SK-N-SH (cell line): ENCODE measurements at regions not wholly inside any gene's neighbourhood (a gene's known extent, or its start where the extent isn't known, plus 50 kb on each side); places are given as distances from the start of the nearest gene placed in this dataset.

ENCODE experiments used
- CTCF ChIA-PET: fragments of 300-600, 350-600 bp; formaldehyde crosslinking; extraction: SDS; loops from one replicate; lab custom pipeline; 2021; lab: Yijun Ruan, JAX
- POLR2A ChIA-PET: fragments of 350-600 bp; sonication (Branson Sonifier 250); formaldehyde crosslinking; extraction: SDS; loops from one replicate; lab custom pipeline; 2020; ENCODE audit warnings: antibody characterized with exemption, inconsistent platforms; lab: Yijun Ruan, JAX
- DNase-seq: peaks from one replicate; pipeline ENCODE4 v3.0.0; 2012
- H2AFZ ChIP-seq: fragments of 200-600 bp; sonication (generic); 2 replicates; pipeline ENCODE4 v1.8.1; 2016; ENCODE audit warnings: antibody characterized with exemption, mild to moderate bottlenecking, low read depth
- H3F3A ChIP-seq: fragments of 200-600 bp; sonication (generic); replicated peaks from 2 replicates; pipeline ENCODE3; 2016; ENCODE audit warnings: antibody characterized with exemption, mild to moderate bottlenecking; ENCODE audit not compliant: insufficient read depth
- H3K27ac ChIP-seq, 2 experiments: fragments of 200-500 bp in 1 of 2; fragments of 200-600 bp in 1 of 2; sonication (Bioruptor generic) in 1 of 2; sonication (generic), shearing (Covaris generic) in 1 of 2; 2 replicates each; pipeline versions ENCODE4 v1.5.1 to v1.6.1; 2014 to 2016; ENCODE audit warnings: low read depth in 2 of 2, inconsistent platforms in 1 of 2, low read length in 1 of 2, mild to moderate bottlenecking in 1 of 2, mixed read lengths in 1 of 2
- H3K27me3 ChIP-seq: fragments of 200-600 bp; sonication (generic), shearing (Covaris generic); 2 replicates; pipeline ENCODE4 v1.6.1; 2016; ENCODE audit warnings: mixed run types; ENCODE audit not compliant: insufficient read depth
- H3K36me3 ChIP-seq, 2 experiments: fragments of 200-500 bp in 1 of 2; fragments of 200-600 bp in 1 of 2; sonication (Bioruptor generic) in 1 of 2; sonication (generic) in 1 of 2; replicated peaks in 1 of 2; 2 replicates each; pipeline versions ENCODE3 to v1.5.1; 2014 to 2016; ENCODE audit warnings: low read length in 1 of 2, mild to moderate bottlenecking in 1 of 2; ENCODE audit not compliant: insufficient read depth in 2 of 2, control insufficient read depth in 1 of 2
- H3K4me1 ChIP-seq, 2 experiments: fragments of 200-500 bp in 1 of 2; fragments of 200-600 bp in 1 of 2; sonication (Bioruptor generic) in 1 of 2; sonication (generic), shearing (Covaris generic) in 1 of 2; 2 replicates each; pipeline versions ENCODE4 v1.5.1 to v1.6.1; 2014 to 2016; ENCODE audit warnings: low read depth in 1 of 2, low read length in 1 of 2, mixed run types in 1 of 2; ENCODE audit not compliant: insufficient read depth in 2 of 2, control insufficient read depth in 1 of 2
- H3K4me2 ChIP-seq: fragments of 200-600 bp; sonication (generic), shearing (Covaris generic); 2 replicates; pipeline ENCODE4 v1.6.1; 2017; ENCODE audit warnings: mixed run types
- H3K4me3 ChIP-seq, 2 experiments: fragments of 200-500 bp in 1 of 2; fragments of 200-600 bp in 1 of 2; sonication (Bioruptor generic) in 1 of 2; sonication (generic), shearing (Covaris generic) in 1 of 2; 2 replicates each; pipeline versions ENCODE4 v1.5.1 to v1.8.1; 2014 to 2016; ENCODE audit warnings: low read depth in 2 of 2, inconsistent platforms in 1 of 2, low read length in 1 of 2, mild to moderate bottlenecking in 1 of 2, mixed read lengths in 1 of 2, moderate library complexity in 1 of 2
- H3K79me2 ChIP-seq: fragments of 200-600 bp; sonication (generic); 2 replicates; pipeline ENCODE4 v1.8.1; 2017; ENCODE audit warnings: mild to moderate bottlenecking; ENCODE audit not compliant: insufficient read depth
- H3K9ac ChIP-seq: fragments of 200-600 bp; sonication (generic); 2 replicates; pipeline ENCODE4 v1.6.1; 2017; ENCODE audit warnings: mixed run types
- H3K9me2 ChIP-seq: fragments of 200-600 bp; sonication (generic); 2 replicates; pipeline ENCODE4 v1.6.1; 2017; ENCODE audit warnings: mixed run types
- H3K9me3 ChIP-seq: fragments of 200-600 bp; sonication (generic); 2 replicates; pipeline ENCODE4 v1.6.1; 2017; ENCODE audit warnings: mixed run types, mild to moderate bottlenecking, moderate library complexity
- H4K20me1 ChIP-seq: fragments of 200-600 bp; sonication (generic); 2 replicates; pipeline ENCODE4 v1.6.1; 2017; ENCODE audit warnings: mild to moderate bottlenecking, mixed run types; ENCODE audit not compliant: insufficient read depth
- CHD2 ChIP-seq: fragments of 150-350 bp; IDR thresholded peaks from 2 replicates; pipeline ENCODE4 v1.6.1; 2018; ENCODE audit warnings: low read length; ENCODE audit not compliant: partially characterized antibody
- EZH2phosphoT487 ChIP-seq: fragments of 200-600 bp; sonication (generic); IDR thresholded peaks from 2 replicates; pipeline ENCODE4 v1.6.1; 2017; ENCODE audit warnings: low read depth, mixed run types, mild to moderate bottlenecking, antibody characterized with exemption, moderate library complexity, borderline replicate concordance
- FOXM1 ChIP-seq: IDR thresholded peaks from 2 replicates; pipeline ENCODE4 v1.4.0; 2012; ENCODE audit warnings: low read depth, mild to moderate bottlenecking
- GATA2 ChIP-seq: sonication (generic); formaldehyde crosslinking; IDR thresholded peaks from 2 replicates; pipeline ENCODE4 v1.5.0; 2020; ENCODE audit warnings: mild to moderate bottlenecking, missing genetic modification reagents
- IRF3 ChIP-seq: fragments of 150-350 bp; IDR thresholded peaks from 2 replicates; pipeline ENCODE4 v1.6.1; 2016; ENCODE audit warnings: mild to moderate bottlenecking, low read depth, low read length
- MAX ChIP-seq: IDR thresholded peaks from 2 replicates; pipeline ENCODE4 v1.4.0; 2012; ENCODE audit warnings: low read depth
- MXI1 ChIP-seq: IDR thresholded peaks from 2 replicates; pipeline ENCODE4 v1.6.1; 2012; ENCODE audit warnings: mild to moderate bottlenecking, low read depth, low read length, improper control_type of control experiment
- RAD21 ChIP-seq: IDR thresholded peaks from 2 replicates; pipeline ENCODE4 v1.6.1; 2012; ENCODE audit warnings: mild to moderate bottlenecking, low read length
- RFX5 ChIP-seq: IDR thresholded peaks from 2 replicates; pipeline ENCODE4 v1.6.1; 2012; ENCODE audit warnings: mild to moderate bottlenecking, improper control_type of control experiment, low read length
- TAF1 ChIP-seq: IDR thresholded peaks from 2 replicates; pipeline ENCODE4 v1.6.1; 2012; ENCODE audit warnings: low read depth, mild to moderate bottlenecking, low read length, moderate library complexity, borderline replicate concordance
- TEAD4 ChIP-seq: IDR thresholded peaks from 2 replicates; pipeline ENCODE4 v1.4.0; 2012; ENCODE audit warnings: mild to moderate bottlenecking, borderline replicate concordance; ENCODE audit not compliant: insufficient read depth
- USF1 ChIP-seq: IDR thresholded peaks from 2 replicates; pipeline ENCODE4 v1.4.0; 2012; ENCODE audit warnings: low read depth, borderline replicate concordance
- USF2 ChIP-seq: fragments of 150-350 bp; IDR thresholded peaks from 2 replicates; pipeline ENCODE4 v1.6.1; 2017; ENCODE audit warnings: antibody characterized with exemption, low read length, low read depth, borderline replicate concordance
- WGBS: methylation state at CpG from one replicate; pipeline ENCODE4 v1.1.6; 2017; ENCODE audit warnings: low lambda C conversion rate; 5-methylcytosine and 5-hydroxymethylcytosine counted together

- H3K9me3 ChIP-seq = no peaks in the 10 kb centered on the region
- no peaks in the 10 kb centered on the region for H3K9me2 ChIP-seq
- no peaks in the 10 kb centered on the region for H3F3A ChIP-seq
- H3K27me3 ChIP-seq = peaks cover 5% of the 10 kb centered on the region; the same call in 1 of the 2 replicates
- H3K4me3 ChIP-seq = no peak overlapping the region
- no peak overlapping the region for H2AFZ ChIP-seq
- no peaks in the 10 kb centered on the region for H3K79me2 ChIP-seq
- peak; percentile 44 for DNase-seq
- no peaks in the 10 kb centered on the region for H3K4me1 ChIP-seq
- no peak overlapping the region for H3K27ac ChIP-seq
- no peak overlapping the region for H3K4me2 ChIP-seq
- ChIA-PET CTCF (no interaction called here), POLR2A (no interaction called here)
- TF ChIP-seq MAX (no peak), FOXM1 (no peak), CHD2 (no peak), TEAD4 (no peak), EZH2phosphoT487 (peak; percentile 77; the same call in 1 of the 2 replicates)
- 8% methylated on average over 90 of the region's 93 CpGs for WGBS
- no peaks in the 10 kb centered on the region for H4K20me1 ChIP-seq
- H3K36me3 ChIP-seq = no peaks in the 10 kb centered on the region
- no peak overlapping the region for H3K9ac ChIP-seq
These were observed 461.1 kb downstream of the ZNF33B start for GRCh38 chr10:42177077-42177792.

- H3K9me2 ChIP-seq = no peaks in the 10 kb centered on the region
- no peaks in the 10 kb centered on the region for H3F3A ChIP-seq
- ChIA-PET POLR2A (no interaction called here), CTCF (no interaction called here)
- H3K36me3 ChIP-seq = no peaks in the 10 kb centered on the region
- H3K9ac ChIP-seq = no peak overlapping the region
- TF ChIP-seq TAF1 = no peak
- no peak for TF ChIP-seq MXI1
- TF ChIP-seq GATA2 (CRISPR knock-in tag) = no peak
- no peak for TF ChIP-seq USF2
- TF ChIP-seq RAD21 = no peak
- no peak for TF ChIP-seq USF1
- TF ChIP-seq RFX5 = no peak
- no peak for TF ChIP-seq IRF3
- H3K9me3 ChIP-seq = no peaks in the 10 kb centered on the region
- no peaks in the 10 kb centered on the region for H3K79me2 ChIP-seq
- no peaks in the 10 kb centered on the region for H3K4me1 ChIP-seq
- H3K27ac ChIP-seq = no peak overlapping the region
- no peaks in the 10 kb centered on the region for H4K20me1 ChIP-seq
- DNase-seq = peak; percentile 3
- 81% methylated on average over 59 of the region's 59 CpGs for WGBS
- H3K4me3 ChIP-seq = no peak overlapping the region
- H3K27me3 ChIP-seq = no peaks in the 10 kb centered on the region
- no peak overlapping the region for H2AFZ ChIP-seq
- no peak overlapping the region for H3K4me2 ChIP-seq
These were observed 487.8 kb downstream of the ZNF33B start for GRCh38 chr10:42150428-42151061.
